HG03135 (cell line): ENCODE measurements at regions not wholly inside any gene's neighbourhood (a gene's known extent, or its start where the extent isn't known, plus 50 kb on each side); places are given as distances from the start of the nearest gene placed in this dataset.
A peak's percentile ranks its signal among the peaks of the same experiment; 100 is the strongest.

ENCODE experiments used
- ATAC-seq: cut with Tn5 transposase; IDR thresholded peaks from one replicate; pipeline ENCODE4 v1.9.1; 2021; ENCODE audit warnings: mild to moderate bottlenecking, moderate library complexity; ENCODE audit not compliant: unreplicated experiment

DNA sequence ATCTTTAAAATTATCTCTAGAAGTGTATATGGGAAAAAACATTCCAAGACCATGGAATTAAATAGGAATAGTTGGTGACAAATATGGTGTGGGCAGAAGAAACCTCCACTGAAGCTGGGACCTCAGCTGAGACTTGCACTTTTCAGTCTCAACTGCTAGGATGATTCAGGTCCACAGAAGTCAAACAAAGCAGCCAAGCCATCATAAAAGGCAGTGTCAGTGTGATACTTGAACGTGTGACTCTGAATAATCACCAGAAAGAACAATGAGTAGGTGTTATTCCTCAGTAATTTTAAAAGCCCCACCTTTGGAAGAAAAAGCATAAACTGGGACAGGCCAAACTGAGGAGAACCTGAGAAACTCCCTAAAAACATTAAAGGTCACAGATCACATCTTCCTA is 90.7 kb downstream of the ZNF281 start:
- ATAC-seq = no peak

DNA sequence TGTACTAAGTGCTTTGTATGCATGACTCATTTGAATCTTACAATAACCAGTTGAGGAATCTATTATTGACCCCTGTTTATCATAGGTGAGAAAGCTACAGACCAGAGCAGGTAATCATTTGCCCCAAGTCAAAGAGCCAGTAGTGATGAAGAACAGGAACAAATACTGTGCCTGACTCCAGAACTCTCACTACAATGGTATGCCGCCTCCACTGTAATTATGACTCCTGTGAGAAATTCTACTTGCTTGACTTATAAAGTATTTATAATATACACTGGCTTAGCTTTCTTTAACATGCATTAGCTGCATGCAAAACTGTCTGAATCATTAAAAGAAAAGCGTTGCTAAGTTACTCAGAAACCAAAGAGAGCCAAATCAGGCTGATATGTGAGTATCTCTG is 92.6 kb downstream of the ZNF281 start:
- ATAC-seq = no peak

DNA sequence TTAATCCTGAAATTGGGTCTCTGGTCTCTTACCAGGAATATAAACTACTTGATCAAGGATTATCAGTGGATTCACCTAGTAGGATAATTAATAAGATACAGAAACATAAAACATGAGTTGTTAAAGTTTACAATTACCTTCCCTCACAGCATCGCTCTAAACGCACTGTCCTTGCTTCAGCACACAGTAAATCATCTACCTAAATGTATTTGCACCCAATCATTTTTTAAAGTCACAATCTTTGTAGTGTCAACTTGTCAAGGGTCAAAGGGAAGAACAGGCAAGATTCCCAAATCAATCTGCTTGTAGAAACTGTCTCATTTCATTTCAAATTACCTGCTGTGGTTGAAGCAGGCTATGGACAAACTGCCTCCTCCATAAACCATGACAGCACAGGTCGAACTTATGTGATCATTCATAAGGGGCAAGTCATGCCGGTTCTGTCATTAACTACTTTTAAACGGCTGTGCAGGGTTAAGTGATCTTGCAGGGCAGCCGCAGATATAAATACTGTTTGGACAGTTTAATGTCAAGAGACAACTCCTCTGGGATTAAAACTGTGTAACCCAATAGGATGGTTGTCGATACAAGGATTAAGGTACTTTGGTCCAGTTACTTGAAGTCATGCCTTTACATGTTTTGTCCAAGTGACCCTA is 93.6 kb downstream of the ZNF281 start:
- ATAC-seq = no peak

DNA sequence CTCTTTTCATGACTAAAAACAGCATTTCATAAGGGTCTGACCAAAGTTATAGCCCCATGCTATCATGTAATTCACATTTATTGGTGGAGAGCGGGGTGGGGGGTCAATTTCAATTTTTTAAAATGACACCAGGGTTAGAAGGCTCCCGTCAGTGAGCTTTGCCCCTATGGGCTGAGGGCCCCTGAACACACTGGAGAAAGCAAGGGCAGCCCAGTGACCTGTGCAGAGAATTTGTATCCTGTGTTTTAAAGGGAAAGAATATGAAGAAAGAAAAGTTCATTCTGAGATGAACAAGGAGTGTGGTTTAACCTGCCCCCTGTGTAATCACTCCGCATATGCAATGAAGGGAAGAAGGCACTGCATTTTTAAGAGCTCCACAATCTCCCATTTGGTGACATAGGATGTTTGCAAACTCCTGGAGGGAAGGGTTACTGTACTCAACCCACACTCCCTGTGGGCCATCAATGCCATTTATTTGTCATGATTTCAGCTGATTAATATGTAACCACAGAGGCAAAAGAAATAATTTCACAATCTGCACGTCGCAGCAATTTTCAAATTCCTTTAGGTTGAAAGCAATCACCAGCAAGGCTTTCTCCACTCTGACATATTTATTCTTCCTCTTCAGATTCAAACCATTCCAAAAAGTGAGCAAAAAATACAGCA is 95.6 kb downstream of the ZNF281 start:
- ATAC-seq = no peak

DNA sequence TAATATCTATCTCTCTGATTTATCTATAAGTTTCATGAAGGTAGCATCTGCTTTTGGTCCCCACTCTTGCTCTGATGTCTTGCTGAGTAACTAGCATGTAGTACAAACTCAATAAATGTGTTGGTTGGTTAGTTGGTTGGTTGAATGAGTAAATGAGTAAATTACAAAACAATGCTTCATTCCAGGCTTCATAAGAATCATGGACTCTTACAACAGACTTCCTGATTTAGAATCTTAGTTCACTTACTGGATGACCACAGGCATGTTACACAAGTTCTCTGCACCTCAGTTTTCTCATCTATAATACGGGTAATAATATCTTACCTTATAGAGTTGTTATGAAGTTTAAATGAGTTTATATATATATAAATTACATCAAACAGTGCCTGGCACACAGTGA is 98.6 kb downstream of the ZNF281 start:
- ATAC-seq = no peak

DNA sequence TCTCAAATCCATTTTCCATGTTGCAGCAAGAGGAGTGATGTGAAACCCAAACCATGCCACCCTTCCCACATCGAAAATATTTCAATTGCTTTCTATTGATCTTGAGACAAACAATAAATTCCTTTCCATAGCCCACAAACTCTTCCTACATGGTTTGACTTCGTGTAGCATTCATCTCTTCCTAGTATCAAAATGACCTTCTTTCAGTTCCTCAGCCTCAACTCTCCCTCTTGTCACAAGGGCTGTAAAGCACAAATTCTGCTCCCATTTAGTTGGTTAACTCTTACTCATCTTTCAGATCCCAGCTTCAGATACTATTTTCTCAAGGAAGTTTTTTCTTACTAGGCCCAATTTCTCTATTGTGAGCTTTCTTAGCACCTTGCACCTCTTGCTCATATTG is 99.0 kb downstream of the ZNF281 start:
- no peak for ATAC-seq

DNA sequence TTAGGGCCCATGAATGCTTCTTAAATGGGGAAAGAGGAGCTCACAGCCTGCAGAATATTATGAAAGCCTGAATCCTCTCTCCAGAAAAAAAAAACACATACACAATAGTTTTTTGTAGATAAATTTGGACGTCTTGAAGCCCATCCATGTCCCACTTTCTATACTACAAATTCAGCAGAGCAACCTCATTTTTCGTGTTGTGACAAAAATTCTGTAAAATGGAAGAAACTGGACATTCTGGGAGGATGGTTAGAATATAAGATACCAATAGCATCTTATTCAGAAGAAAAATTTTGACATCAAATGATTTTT is 102.1 kb downstream of the ZNF281 start:
- ATAC-seq = no peak

DNA sequence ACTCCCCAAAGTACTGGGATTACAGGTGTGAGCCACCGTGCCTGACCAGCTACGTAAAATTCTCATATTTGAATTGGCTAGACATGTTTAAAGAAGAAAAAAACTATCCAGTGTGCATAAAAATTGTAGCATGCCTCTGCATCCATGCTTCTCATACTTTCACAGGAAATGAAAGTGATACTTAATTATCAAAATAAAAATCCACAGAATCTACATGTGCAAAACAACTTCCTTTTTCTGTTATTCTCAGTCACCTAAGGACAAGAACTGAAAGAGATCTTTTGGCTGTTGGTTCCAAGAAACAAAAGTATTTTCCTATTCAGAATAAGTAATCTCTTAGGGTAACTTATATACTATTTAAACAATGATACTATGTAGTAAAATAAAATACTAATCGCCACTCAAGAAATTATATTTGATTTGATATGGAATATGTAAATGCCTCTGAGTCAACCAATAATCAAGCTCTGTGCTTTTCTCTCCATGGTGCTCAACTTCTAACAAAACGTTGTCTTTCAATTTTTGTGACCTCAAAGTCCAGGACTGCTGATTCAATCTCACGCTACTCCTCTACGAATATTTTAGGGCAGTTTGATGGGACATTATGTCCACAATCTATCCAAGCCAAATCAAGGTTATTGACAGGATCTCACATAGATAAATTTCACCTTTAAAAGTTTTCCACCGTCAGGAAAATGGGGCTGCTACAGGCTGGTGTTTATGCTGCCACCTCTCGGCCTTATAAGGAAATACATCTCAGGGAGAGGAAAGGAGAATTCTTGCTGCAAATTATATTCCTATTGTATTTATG is 102.7 kb downstream of the ZNF281 start:
- ATAC-seq = peak; percentile 75

DNA sequence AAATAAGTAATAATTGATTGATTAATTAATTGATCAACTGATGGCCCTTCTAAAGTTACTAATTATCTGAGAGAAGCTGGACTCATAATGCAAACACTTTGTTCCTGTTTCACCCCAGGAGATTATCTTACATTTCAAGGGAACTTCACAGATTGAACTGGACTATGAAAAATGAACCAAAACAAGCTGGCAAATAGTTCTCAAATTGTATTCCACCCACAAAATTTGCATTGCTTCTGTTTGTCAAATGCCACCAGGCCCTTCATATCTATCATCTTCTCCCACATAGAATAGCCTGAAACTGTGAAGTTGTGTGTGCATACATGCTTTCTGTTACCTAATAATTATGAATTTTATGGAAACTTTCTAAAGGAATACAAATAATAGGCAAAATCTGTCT is 104.0 kb downstream of the ZNF281 start:
- ATAC-seq = no peak

DNA sequence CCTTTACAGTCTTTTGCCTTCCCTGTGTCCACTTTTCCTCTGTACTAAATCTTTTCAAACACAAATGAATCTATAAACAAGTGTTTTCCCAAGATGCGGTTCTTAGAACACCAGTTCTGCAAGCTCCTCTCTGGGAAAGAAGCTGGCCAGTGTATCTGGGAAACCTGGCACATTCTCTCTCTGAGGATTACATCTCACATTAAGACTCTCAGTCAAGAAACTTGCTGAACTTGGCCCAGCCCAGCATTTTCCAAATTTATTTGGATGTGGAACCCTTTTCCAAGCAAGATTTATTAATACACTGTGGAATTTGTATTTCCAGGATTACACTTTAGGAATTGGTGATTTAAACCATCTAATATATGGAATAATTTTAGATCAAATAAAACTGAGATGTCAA is 105.7 kb downstream of the ZNF281 start:
- ATAC-seq = no peak

DNA sequence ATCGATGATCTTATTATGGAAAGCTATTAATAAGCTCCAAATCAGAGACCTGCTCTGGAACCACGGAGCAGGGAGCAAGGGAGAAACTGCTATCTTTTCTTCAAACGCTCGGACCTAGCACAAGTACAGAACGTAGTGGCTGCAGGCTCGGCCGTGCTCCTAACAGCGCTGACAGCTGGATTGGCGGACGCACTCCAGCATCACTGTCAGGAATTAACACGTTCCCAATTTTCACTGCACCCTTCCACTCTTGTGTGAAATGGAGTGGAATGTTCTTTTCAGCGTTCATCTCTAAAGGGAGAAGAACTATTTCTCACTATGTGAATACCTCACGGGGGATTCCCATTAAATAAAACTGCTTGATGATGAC is 106.9 kb downstream of the ZNF281 start:
- no peak for ATAC-seq

DNA sequence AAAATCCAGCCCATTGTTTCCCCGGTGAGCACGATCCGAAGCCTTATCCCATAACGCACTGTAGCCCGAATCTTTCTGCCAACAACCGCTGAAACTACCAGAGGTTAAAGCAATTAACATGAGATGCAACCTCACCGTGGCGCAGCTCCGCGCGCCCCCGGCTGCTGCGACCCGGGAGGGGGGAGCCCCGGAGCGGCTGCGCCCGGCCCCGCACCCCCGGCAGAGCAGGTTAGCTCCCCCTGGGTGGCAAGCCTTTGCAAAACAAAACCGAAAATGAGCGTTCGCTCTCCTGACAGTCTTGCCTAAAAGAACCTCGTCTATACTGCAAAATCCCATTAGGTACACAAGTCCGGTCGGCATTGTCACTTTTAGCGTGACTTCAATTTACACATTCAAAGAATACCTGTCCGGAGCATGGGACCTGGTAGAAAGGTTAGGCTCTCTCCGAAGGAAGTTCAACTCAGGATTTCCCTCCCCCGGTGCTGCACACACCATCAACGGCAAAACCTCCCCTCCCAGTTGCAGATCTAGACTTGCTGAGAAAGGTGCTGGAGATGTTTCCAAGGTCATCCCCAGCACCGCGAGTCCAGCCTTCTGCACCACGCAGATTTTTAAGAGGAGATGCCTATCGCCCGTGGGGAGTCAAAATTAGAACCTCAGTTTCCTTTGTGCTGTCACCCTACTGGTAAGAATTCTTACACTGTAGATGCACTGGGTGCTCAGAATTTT is 107.5 kb downstream of the ZNF281 start:
- ATAC-seq = peak; percentile 58

DNA sequence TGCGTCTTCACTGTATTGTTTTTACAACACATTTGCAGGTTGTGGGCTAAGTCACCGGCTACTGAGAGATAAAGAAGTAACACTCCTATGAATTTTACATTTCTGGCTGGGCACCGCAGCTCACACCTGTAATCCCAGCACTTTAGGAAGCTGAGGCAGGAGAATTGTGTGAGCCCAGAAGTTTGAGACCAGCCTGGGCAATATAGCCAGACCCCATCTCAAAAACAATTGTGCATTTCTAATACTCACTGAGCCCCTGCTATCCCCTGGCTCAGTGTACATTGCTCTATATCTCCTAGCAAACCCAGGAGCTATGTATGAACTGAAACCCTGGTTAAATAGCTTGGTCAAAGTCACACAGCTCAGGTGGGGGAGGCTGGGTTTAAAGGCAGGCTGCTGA is 108.7 kb downstream of the ZNF281 start:
- ATAC-seq = no peak

DNA sequence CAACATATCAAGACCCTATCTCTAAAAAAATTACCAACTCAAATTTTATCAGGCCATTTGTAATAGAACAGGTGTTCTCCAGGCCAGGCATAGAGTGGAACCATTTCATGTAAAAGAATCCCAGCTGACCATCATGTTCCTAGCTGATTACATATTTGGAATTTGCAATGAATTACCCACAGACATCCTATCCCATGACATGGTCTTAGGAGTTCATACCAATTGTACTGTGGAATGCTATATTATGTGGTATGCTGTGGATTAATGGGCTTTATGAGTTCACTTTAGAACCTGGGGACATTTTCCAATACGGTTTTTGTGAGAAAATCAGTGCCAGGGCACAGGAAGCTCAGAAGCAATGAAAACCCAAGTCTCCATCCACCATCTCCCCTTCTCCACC is 110.3 kb downstream of the ZNF281 start:
- no peak for ATAC-seq

DNA sequence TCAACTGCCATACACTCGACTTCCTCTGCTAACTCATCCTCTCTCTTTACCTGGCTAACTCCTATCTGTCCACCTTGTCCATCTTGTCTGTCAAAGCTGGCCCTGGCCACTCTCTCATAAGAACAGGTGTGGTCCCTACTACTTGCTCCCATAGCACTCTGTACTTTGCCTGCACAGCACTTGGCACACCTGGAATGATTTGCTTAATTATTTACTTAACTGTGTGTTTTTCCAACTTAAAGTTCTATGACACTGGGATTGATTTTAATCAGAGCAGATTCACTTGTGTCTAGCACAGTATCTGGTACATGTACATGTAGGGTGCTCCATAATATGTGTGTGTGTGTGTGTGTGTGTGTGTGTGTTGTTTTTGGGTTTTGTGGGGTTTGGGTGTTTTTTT is 111.6 kb downstream of the ZNF281 start:
- ATAC-seq = no peak

DNA sequence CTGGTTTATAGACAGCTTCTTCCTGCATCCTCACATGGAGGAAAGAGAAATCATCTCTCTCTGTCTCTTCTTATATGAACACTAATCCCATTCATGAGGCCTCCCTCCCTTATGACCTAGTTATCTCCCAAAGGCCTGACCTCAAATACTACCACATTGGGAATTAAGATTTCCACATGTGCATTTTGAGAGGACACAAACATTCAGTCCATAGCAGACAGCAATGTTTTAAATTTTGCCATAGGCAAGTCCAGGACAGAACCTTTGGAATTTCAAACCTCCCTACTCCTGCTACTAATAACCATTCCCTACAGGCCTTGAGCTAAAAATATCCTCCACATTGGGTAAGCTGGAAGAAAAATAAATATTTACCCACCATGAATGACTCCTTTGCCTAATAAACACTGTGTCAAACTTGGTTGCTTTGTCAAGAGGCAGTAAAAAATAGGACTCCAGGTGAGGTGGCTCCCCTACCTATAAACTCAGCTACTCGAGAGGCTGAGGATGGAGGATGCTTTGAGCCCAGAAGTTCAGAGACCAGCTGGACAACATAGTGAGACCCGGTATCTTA is 113.7 kb downstream of the ZNF281 start:
- no peak for ATAC-seq

DNA sequence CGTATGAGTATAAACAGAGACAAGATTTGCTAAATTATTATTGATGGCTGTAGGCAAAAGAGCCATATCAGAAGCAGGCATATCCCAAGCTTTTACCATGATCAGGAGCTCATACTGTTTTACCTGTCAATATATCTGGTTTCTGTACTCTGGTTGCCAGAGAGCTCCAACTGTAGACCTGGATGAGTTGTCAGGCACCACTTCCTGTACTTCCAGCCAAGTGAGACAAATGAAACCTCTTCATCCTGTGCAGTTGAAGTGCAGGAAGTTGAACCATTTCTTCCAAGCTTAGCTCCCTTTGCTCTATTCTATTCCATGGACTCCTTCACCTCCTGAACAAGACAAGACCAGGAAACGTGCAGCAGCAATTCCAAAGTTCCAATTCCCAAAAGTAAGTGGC is 115.6 kb downstream of the ZNF281 start:
- no peak for ATAC-seq

DNA sequence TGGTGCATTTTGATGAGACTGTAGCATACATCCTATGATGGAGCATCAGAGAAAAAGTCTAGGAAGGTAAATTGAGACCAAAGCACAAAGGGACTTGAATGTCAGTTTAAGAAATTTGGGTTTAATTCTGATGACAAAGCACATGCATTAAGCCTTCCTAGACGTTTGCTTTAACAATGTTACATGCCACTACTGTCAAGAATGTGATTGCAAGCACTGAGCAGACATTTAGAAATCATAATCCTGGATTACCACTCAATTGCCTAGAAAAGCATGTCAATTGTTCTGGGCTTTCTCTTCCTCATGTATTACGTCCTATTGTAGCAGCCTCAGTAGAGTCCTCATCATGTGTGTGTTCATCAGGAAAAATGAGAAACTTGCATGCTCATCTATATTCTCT is 117.1 kb downstream of the ZNF281 start:
- no peak for ATAC-seq

DNA sequence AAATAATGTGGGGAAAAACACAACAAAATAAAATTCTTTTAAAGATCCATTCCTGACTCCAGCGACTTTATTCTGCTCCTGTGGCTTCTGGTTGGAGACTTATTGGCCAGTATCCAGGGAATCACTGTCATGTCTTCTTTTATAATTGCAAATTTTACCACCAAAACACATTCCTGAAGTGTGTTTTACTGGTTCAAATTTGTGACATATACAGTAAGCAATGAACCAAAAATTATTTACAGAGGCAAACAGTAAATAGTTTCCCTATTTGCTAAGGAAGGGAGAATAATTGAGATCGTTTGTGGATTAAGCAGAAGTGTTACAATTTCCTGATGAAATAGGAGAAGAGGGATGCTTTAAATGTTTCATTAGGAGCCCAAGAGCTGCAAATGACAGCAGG is 118.7 kb downstream of the ZNF281 start:
- ATAC-seq = no peak

DNA sequence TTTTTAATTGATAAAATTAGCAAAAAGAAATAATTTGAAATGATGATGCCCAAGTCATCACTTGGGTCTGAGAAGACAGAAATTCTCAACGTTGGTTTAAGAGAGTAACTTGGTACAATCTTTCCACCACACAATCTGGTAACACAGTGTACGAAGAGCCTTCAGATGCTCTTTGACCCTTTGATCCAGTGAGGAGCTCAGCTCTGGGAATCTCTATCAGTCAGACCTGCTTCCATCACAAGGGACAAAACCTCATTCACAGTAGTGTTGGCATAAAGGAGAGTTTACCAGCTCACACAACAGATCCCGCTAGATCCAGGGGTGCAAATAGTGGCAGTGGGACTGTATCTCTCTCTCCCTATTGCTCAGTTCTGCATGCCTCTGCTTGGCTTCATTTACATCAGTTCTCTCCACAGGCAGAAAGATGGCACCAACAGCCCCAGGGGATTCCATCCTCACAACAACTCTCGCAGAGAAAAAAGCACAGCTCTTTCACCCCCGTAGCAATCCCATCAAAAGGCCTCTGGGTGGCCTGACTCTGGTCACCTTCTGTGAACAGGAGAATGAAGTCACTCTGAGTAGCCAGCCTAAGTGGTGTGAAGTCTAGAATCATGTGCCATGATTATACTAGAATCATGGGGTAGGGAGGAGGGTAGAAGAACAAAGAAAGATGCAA is 119.7 kb downstream of the ZNF281 start:
- ATAC-seq = no peak

DNA sequence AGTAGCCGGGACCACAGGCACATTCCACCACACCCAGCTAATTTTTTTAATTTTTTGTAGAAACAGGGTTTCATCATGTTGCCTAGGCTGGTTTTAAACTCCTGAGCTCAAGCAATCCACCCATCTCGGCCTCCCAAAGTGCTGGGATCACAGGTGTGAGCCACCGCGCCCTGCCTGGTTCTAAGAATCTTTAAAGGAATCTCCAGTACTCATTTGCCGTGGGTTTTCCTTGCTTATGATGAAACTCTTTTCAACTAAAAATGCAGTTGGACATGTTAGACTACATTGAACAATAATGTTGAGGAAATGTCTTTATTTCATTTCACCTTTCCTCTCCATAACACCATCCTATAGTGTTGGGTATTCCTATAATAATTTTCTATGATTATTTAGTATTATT is 121.6 kb downstream of the ZNF281 start:
- no peak for ATAC-seq
